Activated naive CD8-positive, alpha-beta T cell treated with anti-CD3 and anti-CD28 coated beads for 36 hours (primary cell): ENCODE measurements at regions not wholly inside any gene's neighbourhood (a gene's known extent, or its start where the extent isn't known, plus 50 kb on each side); places are given as distances from the start of the nearest gene placed in this dataset.
"Not testable (repeated sequence)": the region's sequence is repeated elsewhere in the genome, so short reads cannot be mapped to it uniquely, and the experiment has no call there.

Source experiments
- DNase-seq: peaks from one replicate; pipeline ENCODE4 v3.0.0; 2021
- H3K27ac Mint-ChIP-seq: one replicate; pipeline ENCODE4 v1.8.0; 2022; ENCODE audit warnings: mild to moderate bottlenecking, moderate library complexity, mixed read lengths
- H3K27me3 Mint-ChIP-seq: one replicate; pipeline ENCODE4 v1.8.0; 2022; ENCODE audit warnings: mild to moderate bottlenecking, mixed read lengths
- H3K36me3 Mint-ChIP-seq: one replicate; pipeline ENCODE4 v1.8.0; 2021; ENCODE audit warnings: mild to moderate bottlenecking, mixed read lengths
- H3K4me1 Mint-ChIP-seq: one replicate; pipeline ENCODE4 v1.8.0; 2021; ENCODE audit warnings: mixed read lengths
- H3K4me3 Mint-ChIP-seq: one replicate; pipeline ENCODE4 v1.8.0; 2022; ENCODE audit warnings: mild to moderate bottlenecking, moderate library complexity, mixed read lengths
- H3K9me3 Mint-ChIP-seq: one replicate; pipeline ENCODE4 v1.8.0; 2022; ENCODE audit warnings: mixed read lengths

DNA sequence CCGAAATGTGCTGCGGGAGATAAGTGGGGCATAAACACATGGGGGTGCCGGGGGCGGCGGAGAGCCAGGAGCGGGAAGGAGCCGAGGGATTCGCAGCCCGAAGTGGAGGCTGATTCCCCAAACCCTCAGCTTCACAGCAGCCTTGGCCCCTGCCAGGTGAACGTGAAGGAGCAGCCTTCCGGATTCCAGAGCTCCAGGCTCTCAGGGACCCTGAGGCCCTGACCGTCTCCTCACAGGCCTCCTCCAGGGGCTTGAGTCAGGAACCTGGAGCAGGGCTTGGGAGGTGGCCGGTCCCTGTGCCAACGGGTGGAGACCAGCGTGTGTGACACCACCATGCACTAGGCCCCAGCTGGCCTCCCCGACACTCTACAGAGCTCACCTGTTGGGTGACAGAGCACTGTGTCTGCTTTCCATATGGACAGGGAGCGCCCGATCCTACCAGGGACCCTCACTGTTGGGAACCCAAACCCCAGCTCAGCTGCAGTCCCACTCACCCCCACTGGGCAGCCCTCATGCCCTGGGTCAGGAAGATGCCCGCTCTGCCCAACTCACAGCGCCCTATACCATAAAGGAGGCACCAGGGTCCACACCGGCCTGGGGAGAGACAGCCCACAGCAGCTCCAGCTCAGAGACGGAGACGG is 117.6 kb upstream of the OTOS start:
- Mint-ChIP-seq H3K36me3 (no peaks in the 10 kb centered on the region), H3K4me3 (no peak overlapping the region), H3K9me3 (peaks cover 12% of the 10 kb centered on the region), H3K4me1 (no peaks in the 10 kb centered on the region), H3K27ac (no peak overlapping the region), H3K27me3 (peaks cover 10% of the 10 kb centered on the region)
- no peak for DNase-seq

GRCh38 chr2:240258685-240259084 is 118.2 kb upstream of the OTOS start:
- no peak overlapping the region for H3K27ac Mint-ChIP-seq
- no peaks in the 10 kb centered on the region for H3K36me3 Mint-ChIP-seq
- DNase-seq = no peak
- no peaks in the 10 kb centered on the region for H3K4me1 Mint-ChIP-seq
- H3K4me3 Mint-ChIP-seq = no peak overlapping the region
- peaks cover 17% of the 10 kb centered on the region for H3K9me3 Mint-ChIP-seq
- peaks cover 5% of the 10 kb centered on the region for H3K27me3 Mint-ChIP-seq

DNA sequence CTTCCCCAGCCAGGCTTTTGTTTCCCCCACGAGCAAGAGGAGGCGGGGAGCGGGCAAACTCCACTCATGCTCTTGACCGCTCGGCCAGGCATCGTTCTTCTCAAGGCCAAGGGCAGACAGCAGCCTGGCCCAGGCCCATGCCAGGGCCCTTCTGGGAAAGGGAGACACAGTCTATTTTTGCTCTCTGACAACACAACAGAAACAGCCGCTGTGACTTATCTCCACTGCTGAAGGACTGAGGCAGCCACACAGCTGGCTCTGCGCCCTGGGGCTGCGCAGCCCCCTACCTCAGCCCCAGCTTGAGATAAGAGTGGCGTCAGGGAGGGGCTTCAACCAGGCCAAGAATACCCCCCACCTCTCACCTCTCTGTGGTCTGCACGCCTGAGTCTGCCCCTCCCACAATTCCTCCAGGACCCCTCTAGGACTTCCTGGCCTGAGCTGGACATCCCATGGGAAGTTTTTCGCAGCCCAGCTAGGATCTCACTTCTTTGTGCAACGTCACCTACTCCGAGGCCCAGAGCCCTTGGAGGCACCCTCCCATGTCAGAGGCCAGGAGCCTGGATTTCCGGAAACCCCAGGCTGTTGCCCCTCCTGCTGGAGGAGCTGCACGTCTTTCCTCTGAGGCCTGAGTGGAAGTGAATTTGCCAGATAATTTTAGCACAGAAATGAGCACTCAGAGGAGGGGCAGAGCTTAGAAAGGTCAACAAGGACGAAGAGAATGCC is 118.9 kb upstream of the OTOS start:
- Mint-ChIP-seq H3K9me3 (peaks cover 21% of the 10 kb centered on the region), H3K4me3 (no peak overlapping the region), H3K36me3 (no peaks in the 10 kb centered on the region), H3K27ac (no peak overlapping the region), H3K27me3 (peaks cover 5% of the 10 kb centered on the region), H3K4me1 (no peaks in the 10 kb centered on the region)
- DNase-seq = no peak

DNA sequence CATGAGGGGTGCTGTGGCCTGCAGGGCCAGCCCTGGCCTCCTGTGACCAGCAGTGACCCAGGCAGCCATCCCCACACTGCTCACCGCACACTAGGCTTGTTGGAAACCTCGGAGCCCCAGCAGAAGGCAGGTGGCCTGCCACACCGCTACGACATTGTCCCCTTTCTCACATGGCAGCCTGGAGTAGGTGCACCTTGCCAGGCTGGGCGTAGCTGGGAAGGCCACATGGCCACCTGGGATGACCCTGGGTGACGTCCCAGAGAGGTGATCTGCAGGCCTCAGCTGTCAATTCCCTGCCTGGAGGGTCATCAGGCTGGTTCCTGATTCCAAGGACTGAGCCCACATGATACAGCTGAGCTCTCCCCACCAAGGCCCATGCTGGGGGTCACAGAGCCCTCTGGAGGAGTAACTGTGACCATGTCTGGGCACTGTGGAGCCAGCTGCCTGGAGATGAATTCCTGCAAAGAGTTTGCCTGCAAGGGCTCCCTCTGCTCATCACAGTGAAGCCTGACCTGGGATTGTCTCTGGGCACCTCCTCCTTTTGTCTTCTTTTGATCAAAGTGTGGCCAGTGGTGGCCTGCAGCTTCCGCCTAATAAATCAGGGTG is 119.6 kb upstream of the OTOS start:
- H3K4me1 Mint-ChIP-seq = no peaks in the 10 kb centered on the region
- peaks cover 21% of the 10 kb centered on the region for H3K9me3 Mint-ChIP-seq
- no peak overlapping the region for H3K4me3 Mint-ChIP-seq
- peaks cover 5% of the 10 kb centered on the region for H3K27me3 Mint-ChIP-seq
- DNase-seq = no peak
- H3K36me3 Mint-ChIP-seq = no peaks in the 10 kb centered on the region
- no peak overlapping the region for H3K27ac Mint-ChIP-seq

DNA sequence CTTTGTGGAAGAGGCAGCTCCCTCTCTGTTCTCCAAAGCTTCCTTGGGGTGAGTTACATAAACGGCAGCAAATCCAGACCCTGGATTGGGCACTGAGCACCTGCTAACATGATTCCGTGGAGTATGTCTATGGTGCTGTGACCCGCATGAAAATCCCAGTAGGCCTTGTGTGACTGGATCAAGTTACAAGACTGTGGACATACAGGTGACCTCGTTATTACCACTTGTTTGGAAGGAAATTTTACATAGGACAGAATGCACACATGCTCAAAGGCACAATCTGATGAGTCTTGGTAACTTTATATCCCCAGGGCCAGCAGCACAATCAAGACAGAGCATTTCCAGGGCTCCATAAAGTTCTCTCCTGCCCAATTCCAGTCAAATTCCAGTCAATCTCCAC is 120.2 kb upstream of the OTOS start:
- Mint-ChIP-seq H3K27ac (no peak overlapping the region), H3K36me3 (no peaks in the 10 kb centered on the region), H3K27me3 (peaks cover 4% of the 10 kb centered on the region), H3K4me1 (no peaks in the 10 kb centered on the region), H3K9me3 (peaks cover 21% of the 10 kb centered on the region), H3K4me3 (no peak overlapping the region)
- DNase-seq = no peak

DNA sequence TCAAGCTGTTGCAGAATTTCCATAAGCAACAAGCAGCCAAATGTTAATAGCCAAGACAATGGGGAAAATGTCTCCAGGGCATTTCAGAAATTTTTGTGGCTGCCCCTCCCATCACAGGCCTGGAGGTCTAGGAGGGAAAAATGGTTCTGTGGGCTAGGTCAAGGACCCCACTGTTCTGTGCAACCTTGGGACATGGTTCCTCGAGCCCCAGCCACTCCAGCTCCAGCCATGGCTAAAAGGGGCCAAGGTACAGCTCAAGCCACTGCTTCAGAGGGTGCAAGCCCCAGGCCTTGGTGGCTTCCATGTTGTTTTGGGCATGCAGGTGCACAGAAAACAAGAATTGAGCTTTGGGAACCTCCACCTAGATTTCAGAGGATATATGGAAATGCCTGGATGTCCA is 122.1 kb upstream of the OTOS start:
- peaks cover 21% of the 10 kb centered on the region for H3K9me3 Mint-ChIP-seq
- not testable (repeated sequence) for H3K27me3 Mint-ChIP-seq, H3K4me1 Mint-ChIP-seq, H3K27ac Mint-ChIP-seq, H3K36me3 Mint-ChIP-seq, DNase-seq, H3K4me3 Mint-ChIP-seq

DNA sequence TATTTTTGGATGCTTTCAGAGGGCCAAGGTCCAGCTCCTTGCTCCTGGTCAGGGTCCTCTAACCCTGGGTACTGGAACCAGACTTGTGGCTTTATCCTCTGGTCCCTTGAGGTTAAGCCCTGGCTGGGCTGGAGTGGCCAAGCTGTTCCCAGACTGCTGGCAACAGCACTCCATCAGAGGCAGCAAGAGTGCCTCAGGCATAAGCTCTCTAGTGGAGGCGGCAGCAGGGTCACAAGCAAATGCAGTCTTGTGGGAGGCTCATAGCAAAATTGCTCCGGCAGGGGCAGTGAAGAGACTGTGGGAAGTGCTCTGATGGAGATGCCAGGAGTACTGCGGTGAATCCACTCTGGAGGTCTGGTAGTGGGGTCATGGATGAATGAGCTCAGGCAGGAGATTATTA is 128.9 kb upstream of the OTOS start:
- Mint-ChIP-seq H3K27ac (no peak overlapping the region), H3K9me3 (peaks cover 12% of the 10 kb centered on the region), H3K27me3 (peaks cover 56% of the 10 kb centered on the region), H3K4me1 (no peaks in the 10 kb centered on the region), H3K4me3 (no peak overlapping the region), H3K36me3 (no peaks in the 10 kb centered on the region)
- DNase-seq = no peak

- Mint-ChIP-seq H3K36me3 (no peaks in the 10 kb centered on the region), H3K27ac (no peak overlapping the region), H3K4me3 (no peak overlapping the region), H3K9me3 (peaks cover 12% of the 10 kb centered on the region), H3K27me3 (peaks cover 61% of the 10 kb centered on the region), H3K4me1 (no peaks in the 10 kb centered on the region)
- no peak for DNase-seq
Measured at GRCh38 chr2:240269886-240270285, 129.4 kb upstream of the OTOS start.

DNA sequence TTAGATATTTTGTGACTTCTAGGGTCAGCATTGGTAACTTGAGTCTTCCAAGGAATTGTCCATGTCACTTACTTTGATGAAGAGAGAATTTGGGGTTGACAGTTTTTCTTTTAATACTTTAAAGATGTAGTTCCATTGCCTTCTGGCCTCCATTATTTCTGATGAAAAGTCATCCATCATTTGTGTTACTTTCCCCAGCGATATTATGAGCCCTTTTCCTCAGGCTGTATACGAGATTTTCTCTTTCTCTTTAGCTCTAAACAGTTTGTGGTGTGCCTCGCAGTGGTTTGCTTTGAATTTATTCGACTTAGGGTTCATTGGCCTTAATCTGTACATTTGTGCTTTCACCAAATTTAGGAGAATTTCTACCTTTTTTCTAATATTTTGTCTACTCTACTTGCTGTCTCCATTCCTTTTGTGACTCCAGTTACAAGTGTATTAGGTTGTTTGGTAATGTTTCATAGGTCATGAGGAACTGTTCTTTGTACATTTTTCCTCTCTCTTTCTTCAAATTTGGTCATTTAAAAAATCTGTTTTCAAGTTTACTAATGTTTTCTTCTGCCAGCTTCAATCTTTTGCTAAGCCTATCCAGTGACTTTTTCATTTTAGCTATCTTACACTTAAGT is 131.4 kb upstream of the OTOS start:
- H3K4me1 Mint-ChIP-seq = no peaks in the 10 kb centered on the region
- peaks cover 70% of the 10 kb centered on the region for H3K27me3 Mint-ChIP-seq
- no peak overlapping the region for H3K4me3 Mint-ChIP-seq
- H3K36me3 Mint-ChIP-seq = no peaks in the 10 kb centered on the region
- no peak for DNase-seq
- H3K9me3 Mint-ChIP-seq = peaks cover 12% of the 10 kb centered on the region
- H3K27ac Mint-ChIP-seq = no peak overlapping the region

- no peak for DNase-seq
- H3K27ac Mint-ChIP-seq = no peak overlapping the region
- H3K36me3 Mint-ChIP-seq = no peaks in the 10 kb centered on the region
- H3K4me3 Mint-ChIP-seq = no peak overlapping the region
- H3K9me3 Mint-ChIP-seq = peaks cover 12% of the 10 kb centered on the region
- H3K27me3 Mint-ChIP-seq = peaks cover 75% of the 10 kb centered on the region
- no peaks in the 10 kb centered on the region for H3K4me1 Mint-ChIP-seq
Measured at GRCh38 chr2:240275386-240275785, 134.9 kb upstream of the OTOS start.

DNA sequence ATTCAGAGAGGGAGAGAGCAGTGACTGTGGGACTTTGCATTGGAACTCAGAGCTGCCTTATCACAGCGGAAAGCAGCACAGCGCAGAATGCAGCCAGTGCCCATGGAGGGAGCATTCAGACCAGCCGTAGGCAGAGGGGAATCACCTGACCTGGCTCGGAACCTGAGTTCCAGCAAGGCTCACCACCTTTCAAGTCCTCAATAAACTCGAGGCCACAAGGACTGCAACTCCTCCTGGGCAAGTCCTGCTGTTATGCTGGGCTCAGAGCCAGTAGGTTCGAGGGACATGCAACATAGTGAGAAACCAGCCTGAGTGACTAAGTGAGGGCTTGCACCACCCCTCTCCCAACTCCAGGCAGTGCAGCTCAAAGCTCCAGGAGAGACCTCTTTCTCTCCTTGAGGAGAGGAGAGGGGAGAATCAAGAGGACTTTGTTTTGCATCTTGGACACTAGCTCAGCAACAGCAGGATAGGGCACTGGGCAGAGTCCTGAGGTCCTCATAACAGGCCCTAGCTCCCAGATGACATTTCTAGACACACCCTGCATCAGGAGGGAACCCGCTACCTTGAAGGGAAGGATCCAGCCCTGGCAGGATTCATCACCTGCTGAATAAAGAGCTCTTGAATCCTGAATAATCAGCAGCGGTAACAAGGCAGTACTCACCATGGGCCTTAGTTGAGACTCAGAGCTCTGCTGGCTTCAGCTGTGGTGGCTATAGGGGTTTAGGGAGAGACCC is 136.8 kb upstream of the OTOS start:
- H3K4me1 Mint-ChIP-seq = no peaks in the 10 kb centered on the region
- peaks cover 79% of the 10 kb centered on the region for H3K27me3 Mint-ChIP-seq
- H3K4me3 Mint-ChIP-seq = no peak overlapping the region
- H3K9me3 Mint-ChIP-seq = peaks cover 6% of the 10 kb centered on the region
- no peaks in the 10 kb centered on the region for H3K36me3 Mint-ChIP-seq
- no peak overlapping the region for H3K27ac Mint-ChIP-seq
- no peak for DNase-seq

DNA sequence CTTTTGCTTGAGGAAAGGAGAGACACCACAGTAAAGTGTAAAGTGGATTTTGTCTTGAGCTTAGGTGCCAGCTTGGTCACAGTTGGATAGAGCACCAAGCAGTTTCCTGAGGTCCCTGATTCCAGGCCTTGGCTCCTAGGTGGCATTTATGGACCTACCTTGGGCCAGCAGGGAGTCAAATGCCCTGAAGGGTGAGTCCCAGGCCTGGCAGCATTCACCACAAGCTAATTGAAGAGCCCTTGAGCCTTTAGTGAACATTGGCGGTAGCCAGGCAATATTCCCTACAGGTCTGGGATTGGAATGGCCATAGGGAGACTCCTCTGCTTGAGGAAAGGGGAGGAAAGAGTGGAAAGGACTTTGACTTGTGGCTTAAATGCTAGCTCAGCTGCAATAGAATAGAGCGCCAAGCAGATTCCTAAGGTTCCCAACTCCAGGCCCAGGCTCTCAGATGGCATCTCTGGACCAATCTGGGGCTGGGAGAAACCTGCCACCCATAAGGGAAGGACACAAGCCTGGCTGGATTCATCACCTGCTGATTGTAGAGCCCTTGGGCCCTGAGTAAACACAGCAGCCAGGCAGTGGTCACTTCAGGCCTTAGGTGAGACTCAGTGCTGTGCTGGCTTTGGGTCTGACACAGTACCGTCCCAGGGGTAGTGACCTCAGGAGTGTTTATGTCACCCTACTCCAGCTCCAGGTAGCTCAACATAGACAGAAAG is 137.5 kb upstream of the OTOS start:
- Mint-ChIP-seq H3K27me3 (peaks cover 80% of the 10 kb centered on the region), H3K4me3 (no peak overlapping the region), H3K36me3 (no peaks in the 10 kb centered on the region), H3K9me3 (peaks cover 3% of the 10 kb centered on the region), H3K27ac (no peak overlapping the region), H3K4me1 (no peaks in the 10 kb centered on the region)
- no peak for DNase-seq

DNA sequence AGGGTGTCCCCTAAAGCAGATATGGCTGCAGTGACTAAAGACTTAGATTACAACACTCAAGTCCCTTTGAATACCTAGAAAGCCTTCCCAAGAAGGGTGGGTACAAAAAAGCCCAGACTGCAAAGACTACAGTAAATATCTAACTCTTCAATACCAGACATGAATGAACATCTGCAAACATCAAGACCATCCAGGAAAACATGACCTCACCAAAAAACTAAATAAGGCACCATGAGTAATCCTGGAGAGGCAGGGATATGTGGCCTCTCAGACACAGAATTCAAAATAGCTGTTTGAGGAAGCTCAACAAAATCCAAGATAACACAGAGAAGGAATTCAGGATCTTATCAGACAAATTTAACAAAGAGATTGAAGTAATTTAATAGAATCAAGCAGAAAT is 138.2 kb upstream of the OTOS start:
- Mint-ChIP-seq H3K36me3 (no peaks in the 10 kb centered on the region), H3K9me3 (peaks cover 3% of the 10 kb centered on the region), H3K4me3 (no peak overlapping the region), H3K27me3 (peaks cover 76% of the 10 kb centered on the region), H3K27ac (no peak overlapping the region), H3K4me1 (no peaks in the 10 kb centered on the region)
- no peak for DNase-seq

GRCh38 chr2:240280621-240281020 is 140.2 kb upstream of the OTOS start:
- H3K9me3 Mint-ChIP-seq = peaks cover 3% of the 10 kb centered on the region
- no peak overlapping the region for H3K4me3 Mint-ChIP-seq
- no peaks in the 10 kb centered on the region for H3K36me3 Mint-ChIP-seq
- no peaks in the 10 kb centered on the region for H3K4me1 Mint-ChIP-seq
- H3K27me3 Mint-ChIP-seq = peaks cover 56% of the 10 kb centered on the region
- DNase-seq = no peak
- no peak overlapping the region for H3K27ac Mint-ChIP-seq
